ENCODE measurements at regions not wholly inside any gene's neighbourhood (a gene's known extent, or its start where the extent isn't known, plus 50 kb on each side); places are given as distances from the start of the nearest gene placed in this dataset.

DNA sequence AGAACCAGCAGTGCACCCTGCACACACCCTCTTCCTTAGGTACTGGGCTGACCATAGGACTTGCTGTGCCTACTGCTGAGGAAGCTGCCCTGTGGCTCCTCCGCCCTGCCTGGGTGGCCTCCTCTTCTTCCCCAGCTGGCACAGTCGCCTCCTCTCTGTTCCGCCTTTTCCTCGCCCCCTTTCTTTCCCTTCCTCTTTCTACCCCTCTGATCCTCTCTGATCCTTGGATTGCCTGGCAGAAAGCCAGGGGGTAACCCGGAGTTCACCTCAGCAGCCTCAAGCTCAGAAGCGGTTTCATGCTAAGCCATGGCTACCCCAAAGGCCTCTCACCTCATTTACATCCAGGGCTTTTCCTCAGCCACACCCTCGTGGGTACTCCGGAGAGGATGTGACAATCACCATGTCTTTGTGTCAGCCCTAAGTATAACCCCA, 136.2 kb downstream of the SMIM20 start:
- H3K27ac ChIP-seq = peak overlapping the region in 2 of 12 donors; percentile 74 to 80
- H3K9me3 ChIP-seq = no peaks in the 10 kb centered on the region
- peak; percentile 44 to 70 (median 65) for DNase-seq
- TF ChIP-seq POLR2A (IDR thresholded peaks at IDR 0.05) = no peak
- TF ChIP-seq, protein P1, sequence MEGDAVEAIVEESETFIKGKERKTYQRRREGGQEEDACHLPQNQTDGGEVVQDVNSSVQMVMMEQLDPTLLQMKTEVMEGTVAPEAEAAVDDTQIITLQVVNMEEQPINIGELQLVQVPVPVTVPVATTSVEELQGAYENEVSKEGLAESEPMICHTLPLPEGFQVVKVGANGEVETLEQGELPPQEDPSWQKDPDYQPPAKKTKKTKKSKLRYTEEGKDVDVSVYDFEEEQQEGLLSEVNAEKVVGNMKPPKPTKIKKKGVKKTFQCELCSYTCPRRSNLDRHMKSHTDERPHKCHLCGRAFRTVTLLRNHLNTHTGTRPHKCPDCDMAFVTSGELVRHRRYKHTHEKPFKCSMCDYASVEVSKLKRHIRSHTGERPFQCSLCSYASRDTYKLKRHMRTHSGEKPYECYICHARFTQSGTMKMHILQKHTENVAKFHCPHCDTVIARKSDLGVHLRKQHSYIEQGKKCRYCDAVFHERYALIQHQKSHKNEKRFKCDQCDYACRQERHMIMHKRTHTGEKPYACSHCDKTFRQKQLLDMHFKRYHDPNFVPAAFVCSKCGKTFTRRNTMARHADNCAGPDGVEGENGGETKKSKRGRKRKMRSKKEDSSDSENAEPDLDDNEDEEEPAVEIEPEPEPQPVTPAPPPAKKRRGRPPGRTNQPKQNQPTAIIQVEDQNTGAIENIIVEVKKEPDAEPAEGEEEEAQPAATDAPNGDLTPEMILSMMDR (IDR thresholded peaks at IDR 0.05) = no peak
- H3K27me3 ChIP-seq = peaks cover 0 to 6% (median 0%) of the 10 kb centered on the region in 9 donors
- peak; percentile 53 to 82 (median 62) for ATAC-seq
- H3K4me3 ChIP-seq = no peak overlapping the region
- WGBS, 4 donors = 79 to 87% (median 82%) methylated on average over 8 of the region's 8 CpGs
- intact Hi-C loops (cut with DNase I) = no loop called here
- H3K4me1 ChIP-seq = peaks cover 0 to 45% (median 0%) of the 10 kb centered on the region in 12 donors
- H3K36me3 ChIP-seq = no peaks in the 10 kb centered on the region

DNA sequence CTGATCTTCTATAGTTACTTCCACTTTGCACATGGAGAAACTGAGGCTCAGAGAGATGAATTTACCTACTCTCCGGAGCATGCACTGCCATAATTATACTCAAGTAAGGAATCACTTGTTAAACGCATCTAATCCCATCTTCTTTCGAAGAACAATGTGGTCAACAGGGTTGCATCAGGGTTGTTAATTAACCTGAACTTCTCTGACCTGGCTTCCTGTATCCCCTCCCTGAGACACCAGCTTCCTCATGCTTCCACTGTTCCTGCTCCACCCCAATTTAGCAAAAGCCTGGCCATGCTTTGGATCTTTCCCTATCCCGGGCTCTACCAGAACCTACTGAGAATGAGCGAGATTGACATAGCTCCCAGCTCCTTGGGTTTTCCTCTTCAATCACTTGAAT, 136.7 kb downstream of the SMIM20 start:
- peaks cover 0 to 6% (median 0%) of the 10 kb centered on the region in 9 donors for H3K27me3 ChIP-seq
- ATAC-seq = no peak
- WGBS, 4 donors = 87 to 94% (median 90%) methylated on average over 5 of the region's 5 CpGs

DNA sequence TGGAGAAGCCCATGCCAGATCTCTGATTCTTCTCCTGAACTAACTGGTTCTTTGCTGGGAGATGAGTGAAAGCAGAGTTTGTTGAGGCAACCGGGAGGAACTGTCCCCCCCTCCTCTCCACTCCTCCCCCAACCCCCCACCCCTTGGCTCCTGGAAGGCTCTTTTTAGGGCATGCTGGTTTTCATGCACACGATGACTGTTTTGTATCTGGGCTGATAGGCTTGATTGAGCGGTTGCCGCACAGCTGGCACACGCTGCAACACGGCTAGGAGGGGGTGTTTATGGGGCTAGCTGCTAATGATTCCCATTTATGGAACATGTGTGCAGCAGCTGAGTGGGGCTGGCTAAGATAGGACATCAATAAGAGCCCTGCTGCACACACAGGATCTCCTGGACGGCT, 137.2 kb downstream of the SMIM20 start:
- peaks cover 0 to 6% (median 0%) of the 10 kb centered on the region in 9 donors for H3K27me3 ChIP-seq
- no peaks in the 10 kb centered on the region for H3K36me3 ChIP-seq
- ATAC-seq = no peak
- intact Hi-C loops (cut with DNase I) = no loop called here
- no peak overlapping the region for H3K27ac ChIP-seq
- no peaks in the 10 kb centered on the region for H3K9me3 ChIP-seq
- 69 to 89% (median 83%) methylated on average over 6 to 7 of the region's 7 CpGs for WGBS, 4 donors
- no peak overlapping the region for H3K4me3 ChIP-seq
- H3K4me1 ChIP-seq = peaks cover 0 to 45% (median 0%) of the 10 kb centered on the region in 12 donors
- no peak for DNase-seq
- TF ChIP-seq, protein P1 (IDR thresholded peaks at IDR 0.05) = no peak
- TF ChIP-seq POLR2A (IDR thresholded peaks at IDR 0.05) = no peak

More for the DNA sequence above, 136.7 kb downstream of the SMIM20 start:
- TF ChIP-seq, protein P1 (IDR thresholded peaks at IDR 0.05) = no peak
- no peak for TF ChIP-seq POLR2A (IDR thresholded peaks at IDR 0.05)
- H3K9me3 ChIP-seq = no peaks in the 10 kb centered on the region
- H3K4me1 ChIP-seq = peaks cover 0 to 45% (median 0%) of the 10 kb centered on the region in 12 donors
- H3K27ac ChIP-seq = peak overlapping the region in 1 of 12 donors; percentile 80
- intact Hi-C loops (cut with DNase I) = no loop called here
- no peak for DNase-seq
- no peak overlapping the region for H3K4me3 ChIP-seq
- no peaks in the 10 kb centered on the region for H3K36me3 ChIP-seq

DNA sequence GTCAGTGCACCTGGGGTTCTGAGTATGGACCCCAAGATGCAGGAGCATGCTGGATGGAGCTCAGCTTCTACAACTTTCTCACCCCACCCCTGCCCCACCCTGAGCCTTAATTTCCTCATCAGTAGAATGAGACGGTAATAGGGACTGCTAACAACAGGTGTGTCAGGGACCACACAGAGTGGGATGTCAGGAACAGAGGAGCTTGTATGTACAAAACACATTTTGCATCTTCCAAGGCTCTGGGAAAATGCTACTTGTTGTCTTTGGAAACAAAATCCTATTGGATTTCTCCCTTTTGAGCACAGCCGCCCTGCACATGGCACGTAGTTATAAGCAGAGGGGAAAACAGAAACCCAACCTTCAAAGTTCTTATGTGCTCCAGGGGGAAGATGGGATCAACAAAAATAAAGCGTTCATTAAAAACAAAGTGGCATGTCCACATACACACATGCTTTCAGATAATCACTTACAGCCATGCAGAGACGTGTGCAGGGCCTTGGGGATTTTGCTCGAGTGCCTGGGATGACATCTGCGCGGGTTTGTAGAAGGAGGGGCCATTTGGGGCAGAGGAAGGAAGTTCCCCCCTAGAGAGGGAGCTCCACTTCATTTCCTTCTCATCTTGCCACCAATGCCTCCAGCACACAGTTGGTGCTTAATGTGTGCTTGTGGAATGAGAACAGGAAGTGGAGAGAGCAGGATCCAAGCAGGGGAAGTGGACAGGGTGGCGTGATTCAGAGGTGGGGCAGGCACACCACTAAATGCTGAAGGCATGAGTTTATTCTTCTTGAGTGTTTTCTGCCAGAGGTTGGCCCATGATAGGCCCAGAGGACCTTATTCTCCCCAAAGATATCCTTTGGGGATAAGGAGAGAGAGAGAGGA, 138.9 kb downstream of the SMIM20 start:
- ATAC-seq (peak in 2 of 4 donors; percentile 13 to 21), DNase-seq (no peak)
- H3K27ac ChIP-seq = peak overlapping the region in 1 of 12 donors; percentile 0
- no peak for TF ChIP-seq POLR2A (IDR thresholded peaks at IDR 0.05)
- TF ChIP-seq, protein P1 (IDR thresholded peaks at IDR 0.05) = no peak
- no peak overlapping the region for H3K4me3 ChIP-seq
- intact Hi-C loops (cut with DNase I) = no loop called here
- H3K4me1 ChIP-seq = peaks cover 0 to 45% (median 0%) of the 10 kb centered on the region in 12 donors
- H3K9me3 ChIP-seq = no peaks in the 10 kb centered on the region
- peaks cover 0 to 6% (median 0%) of the 10 kb centered on the region in 9 donors for H3K27me3 ChIP-seq
- no peaks in the 10 kb centered on the region for H3K36me3 ChIP-seq
- 59 to 83% (median 71%) methylated on average over 9 of the region's 9 CpGs for WGBS, 4 donors

All from heart left ventricle (tissue), 16 donors.